PC-9 (cell line): ENCODE measurements at regions not wholly inside any gene's neighbourhood (a gene's known extent, or its start where the extent isn't known, plus 50 kb on each side); places are given as distances from the start of the nearest gene placed in this dataset.
A peak's percentile ranks its signal among the peaks of the same experiment; 100 is the strongest.

ENCODE experiments used
- BruUV-seq: library from RNA; stranded (reverse); fragments of 400-500 nt; replicated peaks from 2 replicates; lab custom pipeline; 2021; lab: Mats Ljungman, UMichigan
- CTCF ChIA-PET: fragments of 300-600 bp; sonication (Branson Sonifier 250); formaldehyde crosslinking; loops from one replicate; lab custom pipeline; 2022; ENCODE audit warnings: antibody characterized with exemption; lab: Charles Lee
- POLR2A ChIA-PET: fragments of 300-600 bp; sonication (Branson Sonifier 250); formaldehyde crosslinking; loops from one replicate; lab custom pipeline; 2022; ENCODE audit warnings: antibody characterized with exemption; ENCODE audit not compliant: unreplicated experiment; lab: Charles Lee
- DNase-seq, 2 experiments: peaks; one replicate each; pipeline versions ENCODE4 v3.0.0 to v3.0.0-alpha.2; 2015 to 2022; ENCODE audit warnings: mixed read lengths in 1 of 2
- H2AFZ ChIP-seq: fragments of 200-600 bp; sonication (generic); 2 replicates; pipeline ENCODE4 v1.8.1; 2017; ENCODE audit warnings: antibody characterized with exemption
- H3F3A ChIP-seq: fragments of 200-600 bp; sonication (generic); 2 replicates; pipeline ENCODE4 v1.8.1; 2017; ENCODE audit warnings: antibody characterized with exemption, mild to moderate bottlenecking, low read depth; ENCODE audit not compliant: insufficient read depth
- H3K27ac ChIP-seq: fragments of 200-600 bp; sonication (generic); 2 replicates; pipeline ENCODE4 v1.6.1; 2016; ENCODE audit warnings: mixed run types
- H3K27me3 ChIP-seq: fragments of 200-600 bp; sonication (generic); 2 replicates; pipeline ENCODE4 v1.6.1; 2016; ENCODE audit warnings: low read depth, mixed run types; ENCODE audit not compliant: insufficient read depth
- H3K36me3 ChIP-seq: fragments of 200-600 bp; sonication (generic); 2 replicates; pipeline ENCODE4 v1.6.1; 2016; ENCODE audit warnings: low read depth, mixed run types
- H3K4me1 ChIP-seq: fragments of 200-600 bp; sonication (generic); replicated peaks from 2 replicates; pipeline ENCODE4 v1.6.1; 2016; ENCODE audit warnings: mixed run types; ENCODE audit not compliant: insufficient read depth
- H3K4me2 ChIP-seq: fragments of 200-600 bp; sonication (generic); 2 replicates; pipeline ENCODE4 v1.6.1; 2017; ENCODE audit warnings: mixed run types
- H3K4me3 ChIP-seq: fragments of 200-600 bp; sonication (generic); 2 replicates; pipeline ENCODE4 v1.6.1; 2016; ENCODE audit warnings: mixed run types
- H3K79me2 ChIP-seq: fragments of 200-600 bp; sonication (generic); 2 replicates; pipeline ENCODE4 v1.6.1; 2017; ENCODE audit warnings: low read depth, mixed run types
- H3K9me2 ChIP-seq: fragments of 200-600 bp; sonication (generic); 2 replicates; pipeline ENCODE4 v1.8.1; 2017; ENCODE audit warnings: mild to moderate bottlenecking; ENCODE audit not compliant: insufficient read depth
- H3K9me3 ChIP-seq: fragments of 200-600 bp; sonication (generic); 2 replicates; pipeline ENCODE4 v1.8.1; 2016; ENCODE audit warnings: low read depth; ENCODE audit not compliant: insufficient read depth
- H4K20me1 ChIP-seq: fragments of 200-600 bp; sonication (generic); 2 replicates; pipeline ENCODE4 v1.8.1; 2017; ENCODE audit not compliant: insufficient read depth
- CTCF ChIP-seq: fragments of 200-600 bp; sonication (generic); conservative IDR thresholded peaks from 2 replicates; pipeline ENCODE4 v1.6.1; 2017; ENCODE audit warnings: mixed run types, antibody characterized with exemption, mild to moderate bottlenecking, moderate library complexity
- EZH2 ChIP-seq: fragments of 200-600 bp; sonication (generic); IDR thresholded peaks from 2 replicates; pipeline ENCODE4 v1.8.0; 2017; ENCODE audit warnings: antibody characterized with exemption, low read depth
- intact Hi-C: fragments of 100-400 bp; cut with micrococcal nuclease; formaldehyde crosslinking; loops from one replicate; pipeline ENCODE4 v1.10.0; 2022; ENCODE audit not compliant: unreplicated experiment

GRCh38 chr5:27217977-27218376 lies 179.6 kb upstream of the CDH9 start:
- H3K27me3 ChIP-seq = no peaks in the 10 kb centered on the region
- H3K27ac ChIP-seq = no peak overlapping the region
- H4K20me1 ChIP-seq = no peaks in the 10 kb centered on the region
- H3K4me2 ChIP-seq = no peak overlapping the region
- DNase-seq = no peak
- intact Hi-C loops = no loop called here
- TF ChIP-seq CTCF (no peak), EZH2 (no peak)
- no peaks in the 10 kb centered on the region for H3K4me1 ChIP-seq
- no peaks in the 10 kb centered on the region for H3K36me3 ChIP-seq
- H3K9me3 ChIP-seq = no peaks in the 10 kb centered on the region
- no peaks in the 10 kb centered on the region for H3K9me2 ChIP-seq
- CTCF ChIA-PET = no interaction called here
- H2AFZ ChIP-seq = peak overlapping the region; percentile 8; the same call in 1 of the 2 replicates
- POLR2A ChIA-PET = no interaction called here
- no TSS peak for BruUV-seq
- H3K4me3 ChIP-seq = no peak overlapping the region
- H3K79me2 ChIP-seq = no peaks in the 10 kb centered on the region
- H3F3A ChIP-seq = no peaks in the 10 kb centered on the region

DNA sequence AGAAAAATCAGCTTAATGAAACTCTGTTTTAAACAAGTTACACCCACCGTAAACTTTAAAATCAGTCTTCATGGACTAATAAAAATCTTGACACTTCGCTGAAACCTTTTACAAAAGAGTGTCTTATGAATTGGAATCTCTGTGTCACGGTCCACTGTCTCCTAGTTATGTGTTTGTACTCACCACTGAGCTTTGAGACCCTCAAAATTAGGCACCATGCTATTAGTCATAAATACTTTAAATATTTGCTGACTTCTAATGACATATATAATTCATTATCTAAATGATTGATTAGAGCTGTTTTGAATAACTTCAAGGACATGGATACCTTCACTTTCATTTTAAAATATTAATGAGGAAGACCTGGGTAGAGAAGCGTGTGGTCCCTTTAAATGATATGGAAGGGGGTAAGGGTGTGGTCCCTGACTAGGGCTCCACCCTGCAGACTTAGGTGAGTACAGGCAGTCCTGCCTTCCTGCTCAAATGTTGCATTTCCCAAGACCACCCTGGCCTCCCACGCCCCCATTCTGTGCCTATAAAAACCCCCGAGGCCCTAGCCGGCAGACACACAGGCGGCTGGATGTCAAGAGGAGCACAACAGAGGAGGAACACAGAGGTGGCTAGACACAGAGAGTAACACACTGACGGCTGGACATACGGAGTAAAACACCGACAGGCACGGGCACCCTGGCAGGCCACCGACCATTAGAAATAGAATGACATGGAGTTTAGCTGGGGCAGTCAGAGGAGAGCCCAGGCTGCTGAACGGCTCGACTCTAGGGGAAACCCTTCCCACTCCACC lies 179.0 kb upstream of the CDH9 start:
- no peak overlapping the region for H3K4me2 ChIP-seq
- H3K27ac ChIP-seq = no peak overlapping the region
- ChIA-PET POLR2A (no interaction called here), CTCF (no interaction called here)
- no peaks in the 10 kb centered on the region for H3K9me3 ChIP-seq
- peak in 1 of 2 experiments; percentile 20 for DNase-seq
- BruUV-seq = no TSS peak
- H3K4me1 ChIP-seq = no peaks in the 10 kb centered on the region
- H2AFZ ChIP-seq = peak overlapping the region; percentile 8; the same call in 1 of the 2 replicates
- no peaks in the 10 kb centered on the region for H3F3A ChIP-seq
- H4K20me1 ChIP-seq = no peaks in the 10 kb centered on the region
- intact Hi-C loops = no loop called here
- H3K79me2 ChIP-seq = no peaks in the 10 kb centered on the region
- no peaks in the 10 kb centered on the region for H3K9me2 ChIP-seq
- no peak overlapping the region for H3K4me3 ChIP-seq
- no peaks in the 10 kb centered on the region for H3K36me3 ChIP-seq
- no peak for TF ChIP-seq CTCF
- H3K27me3 ChIP-seq = no peaks in the 10 kb centered on the region

- no TSS peak for BruUV-seq
- H3K9me3 ChIP-seq = no peaks in the 10 kb centered on the region
- no peaks in the 10 kb centered on the region for H3K27me3 ChIP-seq
- H3K27ac ChIP-seq = no peak overlapping the region
- ChIA-PET CTCF (no interaction called here), POLR2A (no interaction called here)
- H2AFZ ChIP-seq = no peak overlapping the region
- H3K4me2 ChIP-seq = no peak overlapping the region
- intact Hi-C loops = no loop called here
- no peak for TF ChIP-seq EZH2
- TF ChIP-seq CTCF = no peak
- no peaks in the 10 kb centered on the region for H3K79me2 ChIP-seq
- H3K4me1 ChIP-seq = no peaks in the 10 kb centered on the region
- no peak for DNase-seq
- H3F3A ChIP-seq = no peaks in the 10 kb centered on the region
- no peaks in the 10 kb centered on the region for H3K36me3 ChIP-seq
- H3K9me2 ChIP-seq = no peaks in the 10 kb centered on the region
- H3K4me3 ChIP-seq = no peak overlapping the region
- H4K20me1 ChIP-seq = no peaks in the 10 kb centered on the region
Observed at GRCh38 chr5:27216367-27216950, 178.1 kb upstream of the CDH9 start.
